Lung (tissue), 11 donors: ENCODE measurements at regions not wholly inside any gene's neighbourhood (a gene's known extent, or its start where the extent isn't known, plus 50 kb on each side); places are given as distances from the start of the nearest gene placed in this dataset.
"Not testable (repeated sequence)": the region's sequence is repeated elsewhere in the genome, so short reads cannot be mapped to it uniquely, and the experiment has no call there.

Experiments
- ATAC-seq: fragments of 200-7000 bp; cut with Tn5 transposase; one replicate; pipeline ENCODE4 v1.9.1; 2020; ENCODE audit warnings: moderate number of reproducible peaks; ENCODE audit not compliant: insufficient read depth, low FRiP score
- DNase-seq, 3 donors: peaks; one replicate each; pipeline ENCODE4 v3.0.0-alpha.2; 2013 to 2017
- H3K27ac ChIP-seq, 2 donors: one replicate each; pipeline ENCODE4 v1.5.1; 2013; ENCODE audit warnings: mild to moderate bottlenecking in 2 of 2, moderate library complexity in 2 of 2, control low read depth in 1 of 2, inconsistent platforms in 1 of 2, low read depth in 1 of 2, low read length in 1 of 2
- H3K27me3 ChIP-seq, 3 donors: one replicate each; pipeline ENCODE4 v1.5.1; 2013; ENCODE audit warnings: low read length in 2 of 3; ENCODE audit not compliant: control insufficient read depth in 3 of 3, insufficient read depth in 3 of 3
- H3K36me3 ChIP-seq, 4 donors: one replicate each; pipeline ENCODE4 v1.5.1; 2013; ENCODE audit warnings: low read length in 4 of 4, mild to moderate bottlenecking in 1 of 4, moderate library complexity in 1 of 4; ENCODE audit not compliant: control insufficient read depth in 4 of 4, insufficient read depth in 4 of 4
- H3K4me1 ChIP-seq, 5 donors: one replicate each; pipeline ENCODE4 v1.5.1; 2013; ENCODE audit warnings: low read length in 5 of 5, mild to moderate bottlenecking in 2 of 5, moderate library complexity in 1 of 5; ENCODE audit not compliant: control insufficient read depth in 5 of 5, insufficient read depth in 5 of 5
- H3K4me3 ChIP-seq: one replicate; pipeline ENCODE4 v1.5.1; 2013; ENCODE audit warnings: mild to moderate bottlenecking, control low read depth, moderate library complexity
- H3K9ac ChIP-seq, 2 donors: one replicate each; pipeline ENCODE4 v1.5.1; 2013; ENCODE audit warnings: low read length in 2 of 2, control low read depth in 1 of 2; ENCODE audit not compliant: insufficient read depth in 1 of 2
- H3K9me3 ChIP-seq, 4 donors: one replicate each; pipeline ENCODE4 v1.5.1; 2013; ENCODE audit warnings: low read length in 3 of 4, mild to moderate bottlenecking in 1 of 4, moderate library complexity in 1 of 4; ENCODE audit not compliant: control insufficient read depth in 4 of 4, insufficient read depth in 3 of 4
- WGBS, 2 donors: extraction: QIAGEN DNeasy Blood & Tissue Kit; methylation state at CpG; one replicate each; pipeline ENCODE4 v1.1.7; 2013; 5-methylcytosine and 5-hydroxymethylcytosine counted together
- TF ChIP-seq, protein P1 (sequence below): IDR thresholded peaks from 2 replicates; pipeline ENCODE4 v1.5.1; 2012; ENCODE audit warnings: mild to moderate bottlenecking; ENCODE audit errors: control extremely low read depth, extremely low read depth
- donor health status: control.
- donor health status: control.
- donor health status: Bipolar disorder and iron deficiency.
- donor health status: healthy.
- donor health status: DM: yes; HTN: yes; CAD: no.

- H3K4me1 ChIP-seq = no peaks in the 10 kb centered on the region
- no peaks in the 10 kb centered on the region for H3K9me3 ChIP-seq
- DNase-seq (no peak), ATAC-seq (no peak)
- H3K9ac ChIP-seq = no peak overlapping the region
- no peaks in the 10 kb centered on the region for H3K27me3 ChIP-seq
- no peaks in the 10 kb centered on the region for H3K36me3 ChIP-seq
- TF ChIP-seq, protein P1, sequence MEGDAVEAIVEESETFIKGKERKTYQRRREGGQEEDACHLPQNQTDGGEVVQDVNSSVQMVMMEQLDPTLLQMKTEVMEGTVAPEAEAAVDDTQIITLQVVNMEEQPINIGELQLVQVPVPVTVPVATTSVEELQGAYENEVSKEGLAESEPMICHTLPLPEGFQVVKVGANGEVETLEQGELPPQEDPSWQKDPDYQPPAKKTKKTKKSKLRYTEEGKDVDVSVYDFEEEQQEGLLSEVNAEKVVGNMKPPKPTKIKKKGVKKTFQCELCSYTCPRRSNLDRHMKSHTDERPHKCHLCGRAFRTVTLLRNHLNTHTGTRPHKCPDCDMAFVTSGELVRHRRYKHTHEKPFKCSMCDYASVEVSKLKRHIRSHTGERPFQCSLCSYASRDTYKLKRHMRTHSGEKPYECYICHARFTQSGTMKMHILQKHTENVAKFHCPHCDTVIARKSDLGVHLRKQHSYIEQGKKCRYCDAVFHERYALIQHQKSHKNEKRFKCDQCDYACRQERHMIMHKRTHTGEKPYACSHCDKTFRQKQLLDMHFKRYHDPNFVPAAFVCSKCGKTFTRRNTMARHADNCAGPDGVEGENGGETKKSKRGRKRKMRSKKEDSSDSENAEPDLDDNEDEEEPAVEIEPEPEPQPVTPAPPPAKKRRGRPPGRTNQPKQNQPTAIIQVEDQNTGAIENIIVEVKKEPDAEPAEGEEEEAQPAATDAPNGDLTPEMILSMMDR = no peak
- no peak overlapping the region for H3K4me3 ChIP-seq
- H3K27ac ChIP-seq = no peak overlapping the region
- WGBS, 2 donors = 94 to 96% methylated on average over 4 of the region's 4 CpGs
Observed at GRCh38 chr1:172838680-172839313, 179.9 kb downstream of the FASLG start.

DNA sequence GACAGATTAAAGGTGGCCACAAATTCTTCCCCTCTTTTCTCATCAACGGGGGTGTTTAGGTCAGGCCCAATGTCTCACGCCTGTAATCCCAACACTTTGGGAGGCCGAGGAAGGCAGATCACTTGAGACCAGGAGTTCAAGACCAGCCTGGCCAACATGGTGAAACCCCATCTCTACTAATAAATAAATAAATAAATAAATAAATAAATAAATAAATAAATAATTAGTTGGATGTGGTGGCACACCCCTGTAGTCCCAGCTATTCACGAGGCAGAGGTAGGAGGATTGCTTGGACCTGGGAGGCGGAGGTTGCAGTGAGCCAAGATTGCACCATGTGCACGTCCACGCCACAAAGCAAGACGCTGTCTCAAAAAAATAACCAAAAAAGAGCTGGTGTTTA is 180.7 kb downstream of the FASLG start:
- ATAC-seq, DNase-seq, H3K36me3 ChIP-seq, H3K4me3 ChIP-seq, H3K9me3 ChIP-seq, H3K9ac ChIP-seq, H3K4me1 ChIP-seq, H3K27me3 ChIP-seq, H3K27ac ChIP-seq: not testable (repeated sequence)
- WGBS, 2 donors = 97 to 99% methylated on average over 8 of the region's 8 CpGs

DNA sequence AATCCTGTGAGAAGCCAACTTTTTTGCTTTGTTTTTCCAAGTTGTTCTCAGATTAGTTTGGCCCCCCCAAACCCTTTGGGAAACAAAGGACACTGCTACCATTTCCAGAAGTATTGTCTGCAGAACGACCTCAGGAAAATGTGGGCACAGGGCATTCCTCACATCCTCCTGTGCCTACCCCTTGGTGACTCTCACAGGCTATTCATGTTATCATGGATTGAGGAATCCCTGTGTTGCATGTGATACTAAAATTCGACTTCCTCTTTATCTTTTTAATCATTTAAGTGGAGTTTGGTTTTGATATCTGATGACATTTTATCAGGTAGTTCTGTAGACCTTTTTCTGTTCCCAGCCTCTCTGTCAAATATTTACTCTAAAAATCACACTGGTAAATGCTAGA is 184.5 kb downstream of the FASLG start:
- 38 to 40% methylated on average over 2 of the region's 2 CpGs for WGBS, 2 donors

DNA sequence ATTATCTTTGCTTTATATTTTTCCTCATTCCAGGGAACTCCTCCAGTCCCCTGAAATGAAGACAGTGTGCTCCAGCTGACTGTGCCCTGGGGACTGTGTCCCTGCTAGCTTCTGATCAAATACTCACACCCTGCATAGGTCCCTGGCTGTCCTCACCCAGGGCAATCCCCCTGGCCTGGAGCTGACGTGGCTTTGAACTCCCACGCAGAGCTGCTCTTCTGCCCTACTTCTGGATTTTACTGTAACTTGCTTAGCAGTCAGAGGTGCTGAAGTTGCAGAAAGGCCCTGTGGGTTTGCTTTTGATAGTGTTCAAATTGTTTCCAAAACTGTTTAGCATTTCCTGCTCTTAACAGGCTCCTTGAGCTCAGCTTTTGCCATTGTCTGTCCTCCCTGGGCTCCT is 186.5 kb downstream of the FASLG start:
- no peak overlapping the region for H3K4me3 ChIP-seq
- no peak overlapping the region for H3K9ac ChIP-seq
- H3K36me3 ChIP-seq = no peaks in the 10 kb centered on the region
- no peak for ATAC-seq
- no peaks in the 10 kb centered on the region for H3K27me3 ChIP-seq
- 76 to 92% methylated on average over 2 of the region's 2 CpGs for WGBS, 2 donors
- H3K27ac ChIP-seq = no peak overlapping the region
- no peaks in the 10 kb centered on the region for H3K9me3 ChIP-seq
- no peaks in the 10 kb centered on the region for H3K4me1 ChIP-seq
- TF ChIP-seq, protein P1 = no peak
- peak in 1 of 3 donors; percentile 7 for DNase-seq

More for the DNA sequence above, 184.5 kb downstream of the FASLG start:
- Histone ChIP-seq H3K9ac (no peak overlapping the region), H3K36me3 (no peaks in the 10 kb centered on the region), H3K4me3 (no peak overlapping the region), H3K9me3 (no peaks in the 10 kb centered on the region), H3K27me3 (no peaks in the 10 kb centered on the region), H3K4me1 (no peaks in the 10 kb centered on the region), H3K27ac (no peak overlapping the region)
- DNase-seq = no peak
- TF ChIP-seq, protein P1 = no peak
- ATAC-seq = no peak
